ENCODE measurements at regions not wholly inside any gene's neighbourhood (a gene's known extent, or its start where the extent isn't known, plus 50 kb on each side); places are given as distances from the start of the nearest gene placed in this dataset.

DNA sequence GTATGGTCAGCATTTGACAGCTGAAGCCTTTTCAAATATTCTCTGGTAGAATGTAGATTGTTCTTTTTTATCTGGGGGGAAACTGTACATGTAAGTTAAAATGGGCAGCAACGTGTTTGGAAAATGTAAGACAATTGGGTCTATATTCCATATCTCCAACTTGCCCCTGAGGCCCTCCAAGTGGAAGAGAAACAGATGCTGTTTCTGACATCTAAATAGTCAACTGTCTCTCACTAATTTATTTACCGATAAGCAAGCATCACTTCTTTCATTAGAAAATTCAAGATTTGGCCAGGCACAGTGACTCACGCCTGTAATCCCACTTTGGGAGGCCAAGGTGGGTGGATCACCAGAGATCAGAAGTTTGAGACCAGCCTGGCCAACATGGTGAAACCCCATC is 120.2 kb upstream of the TBCA start:
- TF ChIP-seq, protein P1, sequence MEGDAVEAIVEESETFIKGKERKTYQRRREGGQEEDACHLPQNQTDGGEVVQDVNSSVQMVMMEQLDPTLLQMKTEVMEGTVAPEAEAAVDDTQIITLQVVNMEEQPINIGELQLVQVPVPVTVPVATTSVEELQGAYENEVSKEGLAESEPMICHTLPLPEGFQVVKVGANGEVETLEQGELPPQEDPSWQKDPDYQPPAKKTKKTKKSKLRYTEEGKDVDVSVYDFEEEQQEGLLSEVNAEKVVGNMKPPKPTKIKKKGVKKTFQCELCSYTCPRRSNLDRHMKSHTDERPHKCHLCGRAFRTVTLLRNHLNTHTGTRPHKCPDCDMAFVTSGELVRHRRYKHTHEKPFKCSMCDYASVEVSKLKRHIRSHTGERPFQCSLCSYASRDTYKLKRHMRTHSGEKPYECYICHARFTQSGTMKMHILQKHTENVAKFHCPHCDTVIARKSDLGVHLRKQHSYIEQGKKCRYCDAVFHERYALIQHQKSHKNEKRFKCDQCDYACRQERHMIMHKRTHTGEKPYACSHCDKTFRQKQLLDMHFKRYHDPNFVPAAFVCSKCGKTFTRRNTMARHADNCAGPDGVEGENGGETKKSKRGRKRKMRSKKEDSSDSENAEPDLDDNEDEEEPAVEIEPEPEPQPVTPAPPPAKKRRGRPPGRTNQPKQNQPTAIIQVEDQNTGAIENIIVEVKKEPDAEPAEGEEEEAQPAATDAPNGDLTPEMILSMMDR (IDR thresholded peaks at IDR 0.05): no peak
- no peak for TF ChIP-seq POLR2A (IDR thresholded peaks at IDR 0.05)

All from adrenal gland (tissue), 5 donors.